Common myeloid progenitor, CD34-positive (primary cell): ENCODE measurements at regions not wholly inside any gene's neighbourhood (a gene's known extent, or its start where the extent isn't known, plus 50 kb on each side); places are given as distances from the start of the nearest gene placed in this dataset.

ENCODE experiments used
- CTCF ChIA-PET: fragments of 350-600 bp; sonication (Branson Sonifier 250); formaldehyde crosslinking; loops from one replicate; lab custom pipeline; 2021; ENCODE audit warnings: antibody characterized with exemption; lab: Charles Lee
- POLR2A ChIA-PET: fragments of 350-600 bp; sonication (Branson Sonifier 250); formaldehyde crosslinking; loops from one replicate; lab custom pipeline; 2021; ENCODE audit warnings: antibody characterized with exemption; lab: Charles Lee
- DNase-seq, 3 donors: peaks; one replicate each; pipeline versions ENCODE4 v3.0.0 to v3.0.0-alpha.2; 2013
- H3K27ac ChIP-seq, 2 experiments: 1 replicate in 1 of 2; 2 replicates in 1 of 2; pipeline ENCODE4 v1.7.0; 2013; ENCODE audit warnings: inconsistent platforms in 2 of 2, low read length in 2 of 2, mild to moderate bottlenecking in 2 of 2, low read depth in 1 of 2, moderate library complexity in 1 of 2; ENCODE audit not compliant: severe bottlenecking in 2 of 2, insufficient read depth in 1 of 2, poor library complexity in 1 of 2
- H3K27me3 ChIP-seq, 5 experiments: replicated peaks in 2 of 5; 1 replicate in 3 of 5; 2 replicates in 2 of 5; pipeline versions ENCODE4 v1.6.1 to v1.7.0; 2013; ENCODE audit warnings: low read length in 4 of 5, mild to moderate bottlenecking in 2 of 5, moderate library complexity in 2 of 5, inconsistent platforms in 1 of 5; ENCODE audit not compliant: insufficient read depth in 5 of 5, control insufficient read depth in 4 of 5
- H3K36me3 ChIP-seq, 4 experiments: 1 replicate in 2 of 4; 2 replicates in 2 of 4; pipeline versions ENCODE4 v1.6.1 to v1.7.0; 2013; ENCODE audit warnings: low read length in 3 of 4, control low read depth in 1 of 4, mild to moderate bottlenecking in 1 of 4; ENCODE audit not compliant: control insufficient read depth in 4 of 4, insufficient read depth in 4 of 4
- H3K4me1 ChIP-seq, 4 experiments: 1 replicate in 3 of 4; 2 replicates in 1 of 4; pipeline versions ENCODE4 v1.6.1 to v1.7.1; 2013; ENCODE audit warnings: low read length in 3 of 4, mild to moderate bottlenecking in 3 of 4, control low read depth in 1 of 4, inconsistent platforms in 1 of 4, moderate library complexity in 1 of 4; ENCODE audit not compliant: control insufficient read depth in 4 of 4, insufficient read depth in 4 of 4; ENCODE audit errors: control extremely low read depth in 1 of 4
- H3K4me3 ChIP-seq, 7 experiments: 1 replicate in 4 of 7; 2 replicates in 3 of 7; pipeline versions ENCODE4 v1.5.1 to v1.7.0; 2013; ENCODE audit warnings: mild to moderate bottlenecking in 7 of 7, low read length in 6 of 7, moderate library complexity in 6 of 7, inconsistent platforms in 2 of 7, low read depth in 2 of 7, control low read depth in 1 of 7; ENCODE audit not compliant: insufficient read depth in 4 of 7, control insufficient read depth in 1 of 7; ENCODE audit errors: extremely low read depth in 1 of 7
- H3K9me3 ChIP-seq, 5 experiments: 1 replicate in 4 of 5; 2 replicates in 1 of 5; pipeline versions ENCODE4 v1.6.1 to v1.7.1; 2013; ENCODE audit warnings: low read length in 4 of 5, mild to moderate bottlenecking in 2 of 5, inconsistent platforms in 1 of 5, low read depth in 1 of 5, moderate library complexity in 1 of 5; ENCODE audit not compliant: control insufficient read depth in 4 of 5, insufficient read depth in 2 of 5; ENCODE audit errors: control extremely low read depth in 1 of 5
- WGBS: methylation state at CpG from one replicate; pipeline ENCODE4 v1.1.5; 2013; ENCODE audit not compliant: insufficient coverage; 5-methylcytosine and 5-hydroxymethylcytosine counted together

- Histone ChIP-seq H3K36me3 (peaks cover 0 to 4% (median under 1%) of the 10 kb centered on the region in 4 experiments), H3K27me3 (no peaks in the 10 kb centered on the region), H3K9me3 (no peaks in the 10 kb centered on the region), H3K27ac (peak overlapping the region in 1 of 2 experiments; percentile 18), H3K4me3 (no peak overlapping the region), H3K4me1 (no peaks in the 10 kb centered on the region)
- 95% methylated on average over 10 of the region's 11 CpGs for WGBS
- peak; percentile 71 to 85 (median 74) for DNase-seq
- CTCF ChIA-PET: interaction anchor here (1.1 to 1.8 kb wide), 3 partner anchors 9 to 27 kb away, joined by 3 to 6 read pairs (median 3); no protein-coding TSS in a partner anchor
- POLR2A ChIA-PET: no interaction called here
Measured at GRCh38 chr14:89493877-89494634, 77.0 kb upstream of the FOXN3 start.

- ChIA-PET POLR2A (no interaction called here), CTCF (interaction anchor here (1.1 to 1.8 kb wide), 3 partner anchors 9 to 27 kb away, joined by 3 to 6 read pairs (median 3); no protein-coding TSS in a partner anchor)
Measured at GRCh38 chr14:89493406-89493805, 76.4 kb upstream of the FOXN3 start.

GRCh38 chr14:89491711-89492381 is 74.8 kb upstream of the FOXN3 start:
- no peaks in the 10 kb centered on the region for H3K4me1 ChIP-seq
- POLR2A ChIA-PET: no interaction called here

More at GRCh38 chr14:89493406-89493805, 76.4 kb upstream of the FOXN3 start:
- 100% methylated on average over 4 of the region's 4 CpGs for WGBS
- Histone ChIP-seq H3K4me3 (no peak overlapping the region), H3K27ac (peak overlapping the region in 1 of 2 experiments; percentile 18), H3K4me1 (no peaks in the 10 kb centered on the region), H3K36me3 (peaks cover 0 to 4% (median 0%) of the 10 kb centered on the region in 4 experiments), H3K27me3 (no peaks in the 10 kb centered on the region), H3K9me3 (no peaks in the 10 kb centered on the region)
- DNase-seq: no peak

GRCh38 chr14:89490466-89490865 is 73.4 kb upstream of the FOXN3 start:
- no peak overlapping the region for H3K4me3 ChIP-seq
- CTCF ChIA-PET: no interaction called here
- no peak overlapping the region for H3K27ac ChIP-seq
- DNase-seq: no peak
- POLR2A ChIA-PET: interaction anchor here (0.6 to 1.0 kb wide), 2 partner anchors 11 to 13 kb away, joined by 3 read pairs; no protein-coding TSS in a partner anchor
- H3K36me3 ChIP-seq: peaks cover 0 to 8% (median 2%) of the 10 kb centered on the region in 4 experiments
- H3K4me1 ChIP-seq: peaks cover 0 to 6% (median 1%) of the 10 kb centered on the region in 4 experiments
- WGBS: 97% methylated on average over 4 of the region's 5 CpGs
- no peaks in the 10 kb centered on the region for H3K9me3 ChIP-seq
- H3K27me3 ChIP-seq: no peaks in the 10 kb centered on the region

More at GRCh38 chr14:89491711-89492381, 74.8 kb upstream of the FOXN3 start:
- Histone ChIP-seq H3K4me3 (no peak overlapping the region), H3K27ac (no peak overlapping the region), H3K27me3 (no peaks in the 10 kb centered on the region), H3K36me3 (peaks cover 0 to 4% (median 0%) of the 10 kb centered on the region in 4 experiments), H3K9me3 (no peaks in the 10 kb centered on the region)
- WGBS: 95% methylated on average over 4 of the region's 8 CpGs
- CTCF ChIA-PET: interaction anchor here (0.8 kb wide), 1 partner anchor 8 kb away, joined by 3 read pairs; no protein-coding TSS in a partner anchor
- no peak for DNase-seq

- Histone ChIP-seq H3K36me3 (peaks cover 0 to 10% (median 2%) of the 10 kb centered on the region in 4 experiments), H3K27ac (no peak overlapping the region), H3K4me3 (no peak overlapping the region), H3K27me3 (no peaks in the 10 kb centered on the region), H3K4me1 (peaks cover 0 to 9% (median 1%) of the 10 kb centered on the region in 4 experiments), H3K9me3 (no peaks in the 10 kb centered on the region)
- DNase-seq: no peak
- ChIA-PET POLR2A (no interaction called here), CTCF (interaction anchor here (0.7 kb wide), 1 partner anchor 14 kb away, joined by 3 read pairs; no protein-coding TSS in a partner anchor)
- WGBS: 99% methylated on average over 17 of the region's 17 CpGs
Measured at GRCh38 chr14:89489761-89490437, 72.9 kb upstream of the FOXN3 start.

- peaks cover 0 to 13% (median 1%) of the 10 kb centered on the region in 4 experiments for H3K4me1 ChIP-seq
- no peak overlapping the region for H3K27ac ChIP-seq
- ChIA-PET POLR2A (no interaction called here), CTCF (no interaction called here)
- H3K9me3 ChIP-seq: no peaks in the 10 kb centered on the region
- 100% methylated on average over 7 of the region's 8 CpGs for WGBS
- no peaks in the 10 kb centered on the region for H3K27me3 ChIP-seq
- H3K4me3 ChIP-seq: no peak overlapping the region
- no peak for DNase-seq
- H3K36me3 ChIP-seq: peaks cover 0 to 14% (median 2%) of the 10 kb centered on the region in 4 experiments
Measured at GRCh38 chr14:89486961-89487360, 69.9 kb upstream of the FOXN3 start.
